K562 (cell line): ENCODE measurements at regions not wholly inside any gene's neighbourhood (a gene's known extent, or its start where the extent isn't known, plus 50 kb on each side); places are given as distances from the start of the nearest gene placed in this dataset.

ENCODE experiments used
- ATAC-seq: fragments of 200-7000 bp; cut with Tn5 transposase; 3 replicates; pipeline ENCODE4 v1.9.1; 2020; ENCODE audit warnings: moderate library complexity
- BruUV-seq: library from RNA; stranded (reverse); fragments of 400-500 nt; replicated peaks from 2 replicates; lab custom pipeline; 2021; lab: Mats Ljungman, UMichigan
- CTCF ChIA-PET: fragments of 300-600 bp; formaldehyde crosslinking; extraction: SDS; loops from one replicate; lab custom pipeline; 2021; ENCODE audit warnings: low intra/inter-chr PET ratio; lab: Yijun Ruan, JAX
- POLR2A ChIA-PET: fragments of 300-600, 350-650 bp; sonication (Branson Sonifier 250); formaldehyde crosslinking; extraction: SDS; loops from one replicate; lab custom pipeline; 2021; ENCODE audit warnings: antibody characterized with exemption, inconsistent platforms; lab: Yijun Ruan, JAX
- DNase-seq, 4 experiments: peaks; one replicate each; pipeline versions ENCODE4 v3.0.0 to v3.0.0-alpha.2; 2011 to 2018; ENCODE audit warnings: low spot score in 3 of 4, mixed read lengths in 3 of 4; ENCODE audit errors: extremely low read depth in 1 of 4
- FAIRE-seq: peaks from 2 replicates; lab custom pipeline; 2011; peaks lifted over from hg19 to GRCh38; lab: Jason Lieb, UNC
- H2AFZ ChIP-seq: 2 replicates; pipeline ENCODE4 v1.6.0; 2011; ENCODE audit warnings: low read depth, low read length, control low read depth, inconsistent platforms
- H3K27ac ChIP-seq: fragments of 200-600 bp; 3 replicates; pipeline ENCODE4 v1.8.0; 2011; ENCODE audit warnings: low read depth, mild to moderate bottlenecking, control low read depth, inconsistent platforms, low read length, moderate library complexity, mixed read lengths; ENCODE audit errors: extremely low read depth
- H3K27me3 ChIP-seq, 2 experiments: fragments of 300-600 bp in 1 of 2; 2 replicates in 1 of 2; 3 replicates in 1 of 2; pipeline versions ENCODE4 v1.6.0 to v1.8.0; 2011; ENCODE audit warnings: inconsistent platforms in 2 of 2, low read length in 2 of 2, mild to moderate bottlenecking in 1 of 2, mixed read lengths in 1 of 2, moderate library complexity in 1 of 2; ENCODE audit not compliant: control insufficient read depth in 2 of 2, insufficient read depth in 2 of 2
- H3K36me3 ChIP-seq: fragments of 300-600 bp; 3 replicates; pipeline ENCODE4 v1.8.0; 2011; ENCODE audit warnings: mild to moderate bottlenecking, low read length, inconsistent platforms; ENCODE audit not compliant: control insufficient read depth, insufficient read depth
- H3K4me1 ChIP-seq, 2 experiments: fragments of 200-600 bp in 1 of 2; replicated peaks in 1 of 2; 2 replicates in 1 of 2; 3 replicates in 1 of 2; pipeline versions ENCODE4 v1.5.1 to v1.8.0; 2011; ENCODE audit warnings: inconsistent platforms in 2 of 2, low read length in 2 of 2, mild to moderate bottlenecking in 1 of 2, mixed read lengths in 1 of 2, moderate library complexity in 1 of 2; ENCODE audit not compliant: control insufficient read depth in 2 of 2, insufficient read depth in 2 of 2
- H3K4me2 ChIP-seq: 2 replicates; pipeline ENCODE4 v1.6.1; 2011; ENCODE audit warnings: low read length, control low read depth, inconsistent platforms, mixed read lengths; ENCODE audit not compliant: insufficient read depth
- H3K4me3 ChIP-seq: fragments of 200-600 bp; sonication (generic), shearing (Covaris generic); 2 replicates; pipeline ENCODE4 v1.5.1; 2016; ENCODE audit warnings: control low read depth, inconsistent platforms
- H3K79me2 ChIP-seq: fragments of 200-600 bp; 3 replicates; pipeline ENCODE4 v1.8.0; 2011; ENCODE audit warnings: low read length, inconsistent platforms; ENCODE audit not compliant: control insufficient read depth, insufficient read depth
- H3K9ac ChIP-seq, 2 experiments: 2 replicates each; pipeline versions ENCODE4 v1.6.0 to v1.6.1; 2011; ENCODE audit warnings: low read depth in 2 of 2, low read length in 2 of 2, control low read depth in 1 of 2, inconsistent platforms in 1 of 2, mild to moderate bottlenecking in 1 of 2, mixed read lengths in 1 of 2; ENCODE audit not compliant: insufficient read depth in 1 of 2
- H3K9me1 ChIP-seq: one replicate; pipeline ENCODE4 v1.6.0; 2011; ENCODE audit warnings: inconsistent platforms, mild to moderate bottlenecking, low read length, moderate library complexity; ENCODE audit not compliant: control insufficient read depth, insufficient read depth
- H3K9me3 ChIP-seq: replicated peaks from 2 replicates; pipeline ENCODE4 v1.5.1; 2011; ENCODE audit warnings: low read depth, low read length, inconsistent platforms; ENCODE audit not compliant: control insufficient read depth, insufficient read depth
- H4K20me1 ChIP-seq: replicated peaks from 2 replicates; pipeline ENCODE4 v1.6.1; 2011; ENCODE audit warnings: low read length, inconsistent platforms, mixed read lengths; ENCODE audit not compliant: control insufficient read depth, insufficient read depth
- NFIC ChIP-seq: fragments of 450-650 bp; IDR thresholded peaks from 2 replicates; pipeline ENCODE4 v1.6.1; 2017; ENCODE audit warnings: mild to moderate bottlenecking, inconsistent platforms
- NR3C1 ChIP-seq: sonication (generic); formaldehyde crosslinking; IDR thresholded peaks from 2 replicates; pipeline ENCODE4 v1.8.1; 2022; ENCODE audit warnings: missing genetic modification reagents
- TRIM28 ChIP-seq: fragments of 450-650 bp; IDR thresholded peaks from 2 replicates; pipeline ENCODE4 v1.6.1; 2017
- ZNF263 ChIP-seq: sonication (generic); formaldehyde crosslinking; IDR thresholded peaks from 2 replicates; pipeline ENCODE4 v1.8.0; 2022; ENCODE audit warnings: mild to moderate bottlenecking, missing genetic modification reagents, borderline replicate concordance
- WGBS: fragments of 100-300 bp; shearing (Covaris generic); methylation state at CpG from one replicate; pipeline ENCODE4 v1.1.6; 2016; ENCODE audit warnings: low coverage, mixed read lengths; ENCODE audit not compliant: insufficient coverage; ENCODE audit errors: missing lambda C conversion rate; 5-methylcytosine and 5-hydroxymethylcytosine counted together
- in situ Hi-C: fragments of 300-500 bp; cut with MboI; formaldehyde crosslinking; loops from 4 replicates; pipeline ENCODE4 v1.15.0; 2018; ENCODE audit warnings: inconsistent platforms, mixed read lengths
- intact Hi-C: fragments of 100-400 bp; cut with micrococcal nuclease; formaldehyde crosslinking; loops from 2 replicates; pipeline ENCODE4 v1.14.2; 2022

DNA sequence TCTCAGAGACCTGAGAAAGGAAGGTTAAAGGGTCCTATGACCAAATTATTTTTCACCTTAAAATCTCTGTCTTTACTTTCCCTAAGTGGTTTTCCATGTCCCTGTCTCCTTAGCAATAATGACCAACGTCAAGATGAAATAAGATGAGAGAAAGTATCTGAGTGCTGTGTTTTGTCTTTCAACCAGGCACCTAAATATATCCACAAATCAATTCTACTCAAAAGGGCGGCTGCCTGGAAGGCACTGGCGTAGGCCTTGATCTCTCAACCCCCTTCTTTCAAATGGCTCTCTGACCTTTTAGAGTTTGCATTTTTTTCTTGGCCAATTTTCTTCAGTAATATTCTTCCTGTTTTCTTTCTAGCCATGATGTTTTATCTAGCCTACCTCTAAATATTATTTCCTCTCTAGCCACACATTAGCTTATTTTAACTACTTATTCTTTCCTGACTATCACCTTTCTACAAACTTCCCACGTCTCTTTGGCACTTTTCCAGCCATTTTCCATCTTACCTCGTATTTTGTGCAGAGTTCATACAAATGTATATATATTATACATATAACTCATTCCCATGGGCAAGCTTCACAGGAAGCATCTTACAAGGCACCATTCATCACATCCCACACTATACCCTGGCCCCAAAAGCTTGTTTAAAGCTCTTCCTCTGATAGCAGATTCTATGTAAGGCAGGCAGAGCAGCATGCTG is 204.5 kb downstream of the SNX18 start:
- Histone ChIP-seq H3K9ac (no peak overlapping the region), H3K4me2 (no peak overlapping the region), H4K20me1 (no peaks in the 10 kb centered on the region), H3K79me2 (no peaks in the 10 kb centered on the region), H2AFZ (no peak overlapping the region), H3K9me1 (no peaks in the 10 kb centered on the region), H3K9me3 (no peaks in the 10 kb centered on the region), H3K27ac (no peak overlapping the region), H3K36me3 (no peaks in the 10 kb centered on the region), H3K27me3 (no peaks in the 10 kb centered on the region), H3K4me3 (no peak overlapping the region), H3K4me1 (peaks cover 5 to 13% of the 10 kb centered on the region in 2 experiments; a peak in 2 of 5 replicates)
- POLR2A ChIA-PET = no interaction called here
- FAIRE-seq (no peak), DNase-seq (no peak), ATAC-seq (no peak)
- no TSS peak for BruUV-seq
- WGBS = 60% methylated on average over 5 of the region's 5 CpGs
- in situ Hi-C loops = no loop called here
- CTCF ChIA-PET = no interaction called here
- intact Hi-C loops = no loop called here
- TF ChIP-seq NFIC = peak; percentile 63
- no peak for TF ChIP-seq NR3C1 (CRISPR knock-in tag)

DNA sequence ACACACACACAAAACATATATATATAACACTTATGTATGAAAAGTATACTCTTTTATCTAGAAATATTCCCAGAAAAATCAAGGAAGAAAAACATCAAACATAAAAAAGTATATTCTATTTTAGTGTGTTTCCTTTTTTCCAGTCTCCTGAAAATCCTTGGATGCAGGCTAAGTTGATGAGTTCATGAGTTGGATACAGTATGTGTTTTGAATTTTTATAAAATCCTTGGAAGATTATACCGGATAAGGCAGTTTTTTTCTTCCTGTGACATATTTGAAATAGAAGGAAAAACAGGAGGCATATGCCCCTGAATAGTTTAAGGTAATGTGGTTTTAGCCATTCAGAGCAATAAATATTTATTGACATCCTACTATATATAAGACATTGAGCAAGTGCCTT is 203.6 kb downstream of the SNX18 start:
- no peak overlapping the region for H3K9ac ChIP-seq
- in situ Hi-C loops = no loop called here
- H4K20me1 ChIP-seq = no peaks in the 10 kb centered on the region
- no TSS peak for BruUV-seq
- H3K4me2 ChIP-seq = no peak overlapping the region
- no peak for FAIRE-seq
- H3K27ac ChIP-seq = no peak overlapping the region
- CTCF ChIA-PET = no interaction called here
- H3K4me3 ChIP-seq = no peak overlapping the region
- no peaks in the 10 kb centered on the region for H3K27me3 ChIP-seq
- POLR2A ChIA-PET = no interaction called here
- H3K9me1 ChIP-seq = no peaks in the 10 kb centered on the region
- H3K4me1 ChIP-seq = peaks cover 5 to 13% of the 10 kb centered on the region in 2 experiments; a peak in 2 of 5 replicates
- H3K36me3 ChIP-seq = no peaks in the 10 kb centered on the region
- DNase-seq = no peak
- H3K79me2 ChIP-seq = no peaks in the 10 kb centered on the region
- 88% methylated on average over 1 of the region's 1 CpG for WGBS
- TF ChIP-seq TRIM28 = no peak
- TF ChIP-seq ZNF263 (CRISPR knock-in tag) = no peak
- TF ChIP-seq, all 486 proteins: peak for 0
- intact Hi-C loops = no loop called here
- ATAC-seq = no peak
- Histone ChIP-seq H3K9me3 (no peaks in the 10 kb centered on the region), H2AFZ (no peak overlapping the region)
